GM21360 (cell line): ENCODE measurements at regions not wholly inside any gene's neighbourhood (a gene's known extent, or its start where the extent isn't known, plus 50 kb on each side); places are given as distances from the start of the nearest gene placed in this dataset.
A peak's percentile ranks its signal among the peaks of the same experiment; 100 is the strongest.

Source experiments
- ATAC-seq: cut with Tn5 transposase; IDR thresholded peaks from one replicate; pipeline ENCODE4 v1.9.1; 2021; ENCODE audit warnings: mild to moderate bottlenecking, moderate library complexity; ENCODE audit not compliant: unreplicated experiment

DNA sequence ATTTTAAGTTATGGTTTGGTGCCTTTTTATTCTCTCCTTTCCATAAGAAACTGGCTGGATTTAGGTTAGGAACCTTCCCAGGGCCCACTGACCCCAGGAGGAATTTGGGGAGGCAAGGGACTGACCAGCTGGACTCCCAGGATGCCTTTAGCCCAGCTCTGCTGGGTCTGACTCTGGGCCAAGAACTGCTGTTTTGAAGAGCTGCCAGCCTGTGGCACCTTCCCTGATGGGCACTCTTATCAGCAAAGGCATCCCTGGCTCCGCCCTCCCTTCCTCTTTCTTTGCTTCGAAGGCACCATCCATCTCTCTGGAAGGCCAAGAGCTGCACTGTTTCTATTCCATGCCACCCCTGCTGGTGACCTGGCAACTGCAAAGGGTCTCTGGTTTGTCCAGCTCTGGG is 174.7 kb downstream of the POU4F1 start:
- ATAC-seq = no peak

- ATAC-seq = no peak
Measured at GRCh38 chr13:78426183-78426582, 177.2 kb downstream of the POU4F1 start.

DNA sequence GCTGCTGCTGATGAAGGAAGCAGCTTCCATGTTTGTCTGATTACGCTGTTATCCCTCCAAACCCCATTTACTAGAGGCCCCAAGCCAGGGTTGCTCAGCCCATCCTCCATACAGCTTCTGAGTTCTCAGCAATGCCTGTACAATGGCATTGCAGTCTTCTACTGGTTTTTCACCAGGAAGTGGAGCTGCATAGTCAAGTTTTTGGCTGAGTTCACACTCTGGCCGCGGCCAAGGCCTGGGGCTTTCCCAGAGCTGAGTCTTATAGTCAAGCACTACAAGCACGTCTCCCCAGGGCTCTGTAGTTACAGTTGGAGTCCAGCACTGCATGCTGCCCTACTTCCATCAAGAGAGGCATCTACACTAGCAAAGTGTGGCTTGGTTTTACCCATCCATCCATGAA is 182.5 kb downstream of the POU4F1 start:
- ATAC-seq = peak; percentile 92

GRCh38 chr13:78413887-78414553 is 189.3 kb downstream of the POU4F1 start:
- no peak for ATAC-seq

GRCh38 chr13:78410847-78411246 is 192.5 kb downstream of the POU4F1 start:
- no peak for ATAC-seq

GRCh38 chr13:78410164-78410563 is 193.2 kb downstream of the POU4F1 start:
- no peak for ATAC-seq

- ATAC-seq = no peak
Measured at GRCh38 chr13:78409172-78409571, 194.2 kb downstream of the POU4F1 start.

DNA sequence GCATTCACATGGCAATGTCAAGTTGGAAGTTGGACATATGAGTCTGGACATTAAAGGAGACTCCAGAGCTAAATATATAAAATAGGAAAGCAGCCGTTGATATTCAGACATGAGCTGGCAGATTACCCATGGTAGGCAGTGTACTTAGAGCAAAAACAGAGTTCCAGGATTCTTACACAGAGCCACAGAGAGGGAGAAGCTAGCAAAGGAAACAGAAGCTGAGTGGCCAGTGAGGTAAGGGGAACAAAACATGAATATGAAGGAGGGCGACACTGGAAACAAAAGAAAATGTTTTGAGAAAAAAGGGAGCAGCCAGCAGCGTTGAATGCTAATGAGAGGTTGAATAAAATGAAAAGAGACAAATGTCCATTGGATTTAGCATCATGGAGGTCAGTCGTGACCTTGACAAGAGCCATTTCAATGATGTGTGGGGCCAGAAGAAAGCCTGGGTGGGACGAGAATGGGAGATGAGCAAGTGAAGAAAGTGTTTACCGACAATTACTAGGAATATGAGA is 198.4 kb downstream of the POU4F1 start:
- no peak for ATAC-seq

GRCh38 chr13:78402708-78403400 is 200.5 kb downstream of the POU4F1 start:
- no peak for ATAC-seq

DNA sequence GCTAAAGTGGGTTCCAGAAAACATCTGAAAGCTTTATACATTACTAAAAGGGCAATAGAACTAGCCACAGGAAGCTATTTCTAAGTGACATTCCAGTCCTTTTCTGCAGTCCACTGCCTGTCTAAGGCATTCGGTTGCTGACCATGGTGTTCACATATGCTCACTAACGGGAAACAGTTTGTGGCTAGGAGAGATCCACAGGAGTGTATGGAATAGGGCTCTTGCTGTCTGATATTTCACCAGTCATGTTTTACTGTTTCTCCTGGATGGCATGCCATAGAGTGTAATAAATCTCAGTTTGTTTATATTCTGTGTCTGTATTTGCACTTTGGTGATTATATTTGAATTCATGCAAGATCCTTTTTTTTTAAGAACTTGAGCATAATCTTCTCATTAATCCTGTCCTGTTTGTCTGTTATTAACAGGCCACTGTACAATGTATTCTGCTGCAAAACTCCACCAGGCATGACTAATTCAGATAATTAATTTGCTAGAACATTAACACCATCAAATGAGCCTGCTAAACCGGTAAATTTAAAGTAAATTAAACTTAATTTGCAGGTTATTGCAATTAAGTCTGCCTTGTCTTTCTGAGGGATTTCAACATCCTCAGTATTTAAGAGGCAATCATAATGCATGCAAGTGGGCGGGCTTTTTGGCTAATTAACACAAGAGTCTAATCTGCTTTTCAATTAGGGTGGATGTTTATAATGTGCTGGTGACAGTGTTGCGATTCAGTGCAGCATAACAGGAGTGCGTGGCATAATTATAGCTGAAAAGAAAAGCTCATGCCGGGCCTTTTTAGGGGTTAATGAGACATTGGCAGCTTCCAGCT is 201.3 kb downstream of the POU4F1 start:
- no peak for ATAC-seq

- peak; percentile 94 for ATAC-seq
Measured at GRCh38 chr13:78398743-78399410, 204.5 kb downstream of the POU4F1 start.

- no peak for ATAC-seq
Measured at GRCh38 chr13:78393286-78394142, 209.8 kb downstream of the POU4F1 start.

DNA sequence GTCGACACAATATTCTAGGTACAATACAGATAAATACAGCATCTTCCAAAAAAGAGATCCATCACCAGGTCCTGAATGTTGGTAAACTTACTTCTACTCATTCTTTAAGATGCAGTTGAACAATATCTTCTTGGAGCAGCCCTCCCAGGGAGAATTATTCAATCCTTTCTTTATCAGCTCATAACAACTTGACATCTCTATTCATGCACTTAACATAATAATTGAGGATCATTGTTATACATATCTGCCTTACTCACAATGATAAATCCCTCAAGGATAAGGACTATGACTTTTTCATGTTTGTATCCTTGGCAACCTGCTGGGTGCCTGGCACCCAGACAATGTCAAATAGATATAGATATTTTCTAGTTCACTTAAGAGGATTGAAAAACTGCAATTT is 219.5 kb downstream of the POU4F1 start:
- ATAC-seq = no peak

- no peak for ATAC-seq
Measured at GRCh38 chr13:78383071-78383484, 220.3 kb downstream of the POU4F1 start.

- ATAC-seq = no peak
Measured at GRCh38 chr13:78382491-78382890, 220.9 kb downstream of the POU4F1 start.

DNA sequence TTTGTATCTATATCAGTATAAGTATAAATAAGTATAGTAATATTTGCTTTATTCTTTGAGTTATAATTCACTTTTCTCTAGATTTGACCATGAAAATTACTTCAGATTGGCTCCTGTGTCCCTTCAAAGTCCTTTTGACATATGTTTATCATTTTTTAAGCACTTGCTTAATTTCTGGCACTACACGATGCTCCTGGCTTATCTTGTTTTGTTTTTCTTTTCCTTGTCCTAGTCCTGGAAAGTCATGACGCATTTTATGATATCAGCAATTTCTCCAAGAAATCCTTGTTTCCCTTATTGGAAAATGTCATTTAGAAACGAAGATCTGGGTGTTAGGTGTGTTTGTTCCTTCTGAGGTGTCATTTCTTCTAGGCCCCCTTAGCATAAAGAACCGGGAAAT is 226.5 kb downstream of the POU4F1 start:
- no peak for ATAC-seq

DNA sequence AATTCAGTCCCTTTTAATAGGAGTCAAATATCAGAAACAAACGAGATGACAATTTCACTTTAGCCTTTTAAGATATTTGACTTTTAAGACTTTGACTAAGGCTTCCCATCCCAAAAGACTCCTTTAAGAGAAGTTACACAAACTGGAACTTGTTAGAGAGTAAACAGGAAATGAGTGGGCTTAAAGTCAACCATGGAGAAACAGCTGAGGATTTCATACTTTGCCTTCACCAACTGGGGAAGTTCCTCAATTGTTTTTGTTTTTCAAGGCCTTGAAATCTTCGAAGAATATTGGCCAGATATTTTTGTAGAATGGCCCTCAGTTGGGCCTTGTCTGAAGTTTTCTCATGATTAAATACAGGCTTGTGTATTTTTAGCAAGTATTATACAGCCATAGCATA is 227.3 kb downstream of the POU4F1 start:
- no peak for ATAC-seq

- no peak for ATAC-seq
Measured at GRCh38 chr13:78372581-78372980, 230.8 kb downstream of the POU4F1 start.

GRCh38 chr13:78370231-78370630 is 233.1 kb downstream of the POU4F1 start:
- ATAC-seq = no peak

- no peak for ATAC-seq
Measured at GRCh38 chr13:78364711-78365110, 238.6 kb downstream of the POU4F1 start.
